ENCODE measurements at regions not wholly inside any gene's neighbourhood (a gene's known extent, or its start where the extent isn't known, plus 50 kb on each side); places are given as distances from the start of the nearest gene placed in this dataset.

GRCh38 chrX:39835241-39835640 is 262.5 kb downstream of the BCOR start:
- H3K27ac ChIP-seq: no peak overlapping the region
- TF ChIP-seq CTCF (conservative IDR thresholded peaks at IDR 0.05): no peak

GRCh38 chrX:39835776-39836175 is 262.0 kb downstream of the BCOR start:
- H3K27ac ChIP-seq: no peak overlapping the region
- no peak for TF ChIP-seq CTCF (conservative IDR thresholded peaks at IDR 0.05)

GRCh38 chrX:39836802-39837420 is 260.8 kb downstream of the BCOR start:
- H3K27ac ChIP-seq: no peak overlapping the region
- TF ChIP-seq CTCF (conservative IDR thresholded peaks at IDR 0.05): no peak

GRCh38 chrX:39837688-39838087 is 260.1 kb downstream of the BCOR start:
- no peak for TF ChIP-seq CTCF (conservative IDR thresholded peaks at IDR 0.05)
- H3K27ac ChIP-seq: no peak overlapping the region

GRCh38 chrX:39839371-39839770 is 258.4 kb downstream of the BCOR start:
- no peak for TF ChIP-seq CTCF (conservative IDR thresholded peaks at IDR 0.05)
- H3K27ac ChIP-seq: no peak overlapping the region

- TF ChIP-seq CTCF (conservative IDR thresholded peaks at IDR 0.05): no peak
- H3K27ac ChIP-seq: no peak overlapping the region
These were observed 257.6 kb downstream of the BCOR start for GRCh38 chrX:39840133-39840532.

- H3K27ac ChIP-seq: no peak overlapping the region
- no peak for TF ChIP-seq CTCF (conservative IDR thresholded peaks at IDR 0.05)
These were observed 257.1 kb downstream of the BCOR start for GRCh38 chrX:39840581-39841093.

All from VCaP (cell line).